Medulla oblongata (tissue), 1 donor: ENCODE measurements at regions not wholly inside any gene's neighbourhood (a gene's known extent, or its start where the extent isn't known, plus 50 kb on each side); places are given as distances from the start of the nearest gene placed in this dataset.

Source experiments
- DNase-seq: peaks from one replicate; pipeline ENCODE4 v3.0.0-alpha.2; 2015; ENCODE audit errors: extremely low spot score

GRCh38 chr17:27241346-27241946, 52.5 kb upstream of the WSB1 start:
- peak; percentile 38 for DNase-seq

GRCh38 chr17:27242951-27243350, 51.0 kb upstream of the WSB1 start:
- no peak for DNase-seq

GRCh38 chr17:27244011-27244410, 49.9 kb upstream of the WSB1 start:
- no peak for DNase-seq
